Vagina (tissue), 2 donors: ENCODE measurements at regions not wholly inside any gene's neighbourhood (a gene's known extent, or its start where the extent isn't known, plus 50 kb on each side); places are given as distances from the start of the nearest gene placed in this dataset.

Source experiments
- DNase-seq, 2 donors: peaks; one replicate each; pipeline ENCODE4 v3.0.0-alpha.2; 2017; ENCODE audit errors: extremely low spot score in 2 of 2
- H3K27ac ChIP-seq: fragments of 200-600 bp; sonication (generic); one replicate; pipeline ENCODE4 v1.5.1; 2019
- H3K27me3 ChIP-seq: fragments of 200-600 bp; sonication (generic); one replicate; pipeline ENCODE4 v1.5.1; 2019
- H3K36me3 ChIP-seq, 2 donors: fragments of 200-600 bp; sonication (generic); one replicate each; pipeline ENCODE4 v1.5.1; 2017 to 2019
- H3K4me1 ChIP-seq: fragments of 200-600 bp; sonication (generic); one replicate; pipeline ENCODE4 v1.5.1; 2019
- H3K4me3 ChIP-seq, 2 donors: fragments of 200-600 bp; sonication (generic); 1 replicate in 1 of 2; 2 replicates in 1 of 2; pipeline ENCODE4 v1.5.1; 2016 to 2019
- H3K9me3 ChIP-seq: fragments of 200-600 bp; sonication (generic); one replicate; pipeline ENCODE4 v1.5.1; 2019
- POLR2A ChIP-seq, 2 donors: fragments of 450-650 bp; IDR thresholded peaks; one replicate each; pipeline ENCODE4 v1.6.1; 2017; ENCODE audit warnings: antibody characterized with exemption in 2 of 2, mild to moderate bottlenecking in 2 of 2, moderate library complexity in 2 of 2
- POLR2AphosphoS5 ChIP-seq, 2 donors: sonication (generic); formaldehyde crosslinking; IDR thresholded peaks; one replicate each; pipeline ENCODE4 v1.9.0; 2017; ENCODE audit warnings: antibody characterized with exemption in 2 of 2, mild to moderate bottlenecking in 2 of 2, low read depth in 1 of 2; ENCODE audit not compliant: insufficient read depth in 1 of 2
- intact Hi-C: fragments of 100-400 bp; cut with DNase I; formaldehyde crosslinking; loops from one replicate; pipeline ENCODE4 v1.15.1; 2023
- TF ChIP-seq, protein P1 (sequence below), 3 experiments: fragments of 450-650 bp in 2 of 3; fragments of 200-600 bp in 1 of 3; sonication (generic) in 1 of 3; IDR thresholded peaks; one replicate each; pipeline ENCODE4 v1.5.1; 2017 to 2019; ENCODE audit warnings: antibody characterized with exemption in 3 of 3, mild to moderate bottlenecking in 2 of 3, moderate library complexity in 2 of 3

DNA sequence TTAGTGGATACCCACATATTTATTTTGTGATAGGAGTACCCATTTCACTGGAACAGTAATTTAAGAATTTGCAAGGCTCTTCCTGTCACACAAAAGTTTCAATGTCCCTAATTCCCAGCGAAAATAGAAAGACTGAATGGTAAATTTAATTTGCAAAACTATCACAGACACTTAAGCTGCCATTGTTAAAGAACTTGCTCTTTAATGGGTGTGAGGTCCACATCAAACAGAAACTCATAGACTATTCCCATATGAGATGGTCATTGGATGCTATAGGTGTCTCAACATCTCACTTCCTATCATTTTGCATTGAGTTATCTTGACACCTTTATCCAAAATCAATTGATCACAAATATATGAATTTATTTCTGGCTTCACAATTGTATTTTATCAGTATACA lies 415.9 kb downstream of the GPAM start:
- intact Hi-C loops = no loop called here
- Histone ChIP-seq H3K4me1 (no peaks in the 10 kb centered on the region), H3K4me3 (no peak overlapping the region), H3K9me3 (no peaks in the 10 kb centered on the region), H3K27ac (no peak overlapping the region), H3K27me3 (no peaks in the 10 kb centered on the region), H3K36me3 (no peaks in the 10 kb centered on the region)
- TF ChIP-seq POLR2AphosphoS5 (IDR thresholded peaks at IDR 0.05; ENCODE audit: insufficient read depth in 1 of 2, low read depth in 1 of 2) = no peak
- no peak for TF ChIP-seq POLR2A (IDR thresholded peaks at IDR 0.05)
- TF ChIP-seq, protein P1, sequence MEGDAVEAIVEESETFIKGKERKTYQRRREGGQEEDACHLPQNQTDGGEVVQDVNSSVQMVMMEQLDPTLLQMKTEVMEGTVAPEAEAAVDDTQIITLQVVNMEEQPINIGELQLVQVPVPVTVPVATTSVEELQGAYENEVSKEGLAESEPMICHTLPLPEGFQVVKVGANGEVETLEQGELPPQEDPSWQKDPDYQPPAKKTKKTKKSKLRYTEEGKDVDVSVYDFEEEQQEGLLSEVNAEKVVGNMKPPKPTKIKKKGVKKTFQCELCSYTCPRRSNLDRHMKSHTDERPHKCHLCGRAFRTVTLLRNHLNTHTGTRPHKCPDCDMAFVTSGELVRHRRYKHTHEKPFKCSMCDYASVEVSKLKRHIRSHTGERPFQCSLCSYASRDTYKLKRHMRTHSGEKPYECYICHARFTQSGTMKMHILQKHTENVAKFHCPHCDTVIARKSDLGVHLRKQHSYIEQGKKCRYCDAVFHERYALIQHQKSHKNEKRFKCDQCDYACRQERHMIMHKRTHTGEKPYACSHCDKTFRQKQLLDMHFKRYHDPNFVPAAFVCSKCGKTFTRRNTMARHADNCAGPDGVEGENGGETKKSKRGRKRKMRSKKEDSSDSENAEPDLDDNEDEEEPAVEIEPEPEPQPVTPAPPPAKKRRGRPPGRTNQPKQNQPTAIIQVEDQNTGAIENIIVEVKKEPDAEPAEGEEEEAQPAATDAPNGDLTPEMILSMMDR (IDR thresholded peaks at IDR 0.05) = no peak
- no peak for DNase-seq

DNA sequence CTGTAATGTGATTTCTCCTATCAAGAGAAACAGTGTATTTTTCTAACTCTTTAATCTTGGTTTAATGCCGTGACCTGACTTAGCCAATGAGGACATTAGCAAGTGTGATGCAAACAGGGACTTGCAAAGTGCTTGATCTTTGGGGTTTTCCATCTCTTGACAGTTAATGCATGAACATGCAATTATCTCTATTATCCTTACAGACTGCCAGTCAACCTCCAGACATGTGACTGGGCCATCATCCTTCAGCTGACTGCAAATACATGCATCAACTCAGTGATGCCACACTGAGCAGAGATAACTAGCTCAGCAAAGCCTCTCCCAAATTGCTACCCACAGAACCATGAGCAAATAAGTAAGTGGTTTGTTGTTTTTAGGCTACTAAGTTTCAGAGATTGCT lies 409.6 kb downstream of the GPAM start:
- no peaks in the 10 kb centered on the region for H3K36me3 ChIP-seq
- no peaks in the 10 kb centered on the region for H3K9me3 ChIP-seq
- TF ChIP-seq, protein P1 (IDR thresholded peaks at IDR 0.05) = no peak
- no peak for TF ChIP-seq POLR2A (IDR thresholded peaks at IDR 0.05)
- no peak for TF ChIP-seq POLR2AphosphoS5 (IDR thresholded peaks at IDR 0.05; ENCODE audit: insufficient read depth in 1 of 2, low read depth in 1 of 2)
- no peaks in the 10 kb centered on the region for H3K4me1 ChIP-seq
- DNase-seq = no peak
- no peaks in the 10 kb centered on the region for H3K27me3 ChIP-seq
- no peak overlapping the region for H3K4me3 ChIP-seq
- intact Hi-C loops = no loop called here
- no peak overlapping the region for H3K27ac ChIP-seq

GRCh38 chr10:111774486-111774885 lies 409.1 kb downstream of the GPAM start:
- H3K36me3 ChIP-seq = no peaks in the 10 kb centered on the region
- H3K9me3 ChIP-seq = no peaks in the 10 kb centered on the region
- H3K27me3 ChIP-seq = no peaks in the 10 kb centered on the region
- TF ChIP-seq POLR2AphosphoS5 (IDR thresholded peaks at IDR 0.05; ENCODE audit: insufficient read depth in 1 of 2, low read depth in 1 of 2) = no peak
- TF ChIP-seq, protein P1 (IDR thresholded peaks at IDR 0.05) = no peak
- intact Hi-C loops = no loop called here
- H3K4me3 ChIP-seq = no peak overlapping the region
- DNase-seq = no peak
- no peak overlapping the region for H3K27ac ChIP-seq
- H3K4me1 ChIP-seq = no peaks in the 10 kb centered on the region

DNA sequence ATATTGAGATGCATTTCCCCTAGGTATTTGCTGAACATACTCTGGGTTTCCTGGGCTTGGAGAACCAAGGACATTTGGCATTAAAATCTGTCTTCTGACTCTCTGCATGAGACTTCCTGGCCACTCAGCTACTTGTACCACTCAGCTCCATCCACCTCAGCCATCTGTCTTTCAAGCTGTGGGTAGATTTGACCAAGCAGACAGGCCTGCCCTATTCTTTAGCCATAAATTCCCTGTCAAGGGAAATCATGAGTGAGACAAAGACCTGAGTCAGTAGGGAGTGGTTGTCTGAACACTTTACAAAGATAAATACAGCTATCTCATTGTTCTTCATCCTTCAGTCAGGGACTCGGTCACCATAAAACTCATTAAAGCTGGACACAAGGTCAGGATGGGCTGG lies 399.1 kb downstream of the GPAM start:
- Histone ChIP-seq H3K4me3 (no peak overlapping the region), H3K36me3 (no peaks in the 10 kb centered on the region), H3K27ac (no peak overlapping the region), H3K9me3 (no peaks in the 10 kb centered on the region), H3K27me3 (no peaks in the 10 kb centered on the region), H3K4me1 (no peaks in the 10 kb centered on the region)
- no peak for DNase-seq
- intact Hi-C loops = no loop called here
- no peak for TF ChIP-seq POLR2AphosphoS5 (IDR thresholded peaks at IDR 0.05; ENCODE audit: insufficient read depth in 1 of 2, low read depth in 1 of 2)
- TF ChIP-seq POLR2A (IDR thresholded peaks at IDR 0.05) = no peak
- TF ChIP-seq, protein P1 (IDR thresholded peaks at IDR 0.05) = no peak

DNA sequence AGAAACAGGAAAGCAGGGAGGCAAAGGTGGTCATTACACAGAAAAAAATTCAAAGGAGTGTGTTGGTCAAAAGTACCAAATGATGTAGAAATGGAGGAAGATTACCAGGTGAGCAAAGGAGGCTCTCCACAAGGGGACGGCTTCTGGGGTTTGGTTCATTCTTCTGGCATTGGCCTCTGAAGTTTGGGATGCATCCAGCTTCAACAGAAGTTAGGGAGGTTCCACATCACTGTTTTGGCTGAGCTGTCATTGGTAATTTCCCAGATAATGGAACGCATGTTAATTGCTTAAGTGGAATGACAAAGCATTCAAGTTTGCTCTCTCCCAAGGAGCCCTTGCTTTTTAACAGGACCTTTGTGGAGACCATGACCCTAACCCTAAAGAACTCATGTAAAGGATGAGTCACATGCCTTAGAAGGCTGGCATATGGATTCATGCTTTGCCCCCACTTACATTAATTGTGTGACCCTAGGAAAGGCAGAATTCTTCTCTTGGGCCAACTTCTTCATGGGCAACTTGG lies 398.6 kb downstream of the GPAM start:
- no peaks in the 10 kb centered on the region for H3K9me3 ChIP-seq
- intact Hi-C loops = no loop called here
- H3K27ac ChIP-seq = no peak overlapping the region
- TF ChIP-seq, protein P1 (IDR thresholded peaks at IDR 0.05) = no peak
- TF ChIP-seq POLR2A (IDR thresholded peaks at IDR 0.05) (no peak), POLR2AphosphoS5 (IDR thresholded peaks at IDR 0.05; ENCODE audit: insufficient read depth in 1 of 2, low read depth in 1 of 2) (no peak)
- no peaks in the 10 kb centered on the region for H3K27me3 ChIP-seq
- H3K4me1 ChIP-seq = no peaks in the 10 kb centered on the region
- H3K36me3 ChIP-seq = no peaks in the 10 kb centered on the region
- no peak overlapping the region for H3K4me3 ChIP-seq
- no peak for DNase-seq
